ENCODE measurements at regions not wholly inside any gene's neighbourhood (a gene's known extent, or its start where the extent isn't known, plus 50 kb on each side); places are given as distances from the start of the nearest gene placed in this dataset.

DNA sequence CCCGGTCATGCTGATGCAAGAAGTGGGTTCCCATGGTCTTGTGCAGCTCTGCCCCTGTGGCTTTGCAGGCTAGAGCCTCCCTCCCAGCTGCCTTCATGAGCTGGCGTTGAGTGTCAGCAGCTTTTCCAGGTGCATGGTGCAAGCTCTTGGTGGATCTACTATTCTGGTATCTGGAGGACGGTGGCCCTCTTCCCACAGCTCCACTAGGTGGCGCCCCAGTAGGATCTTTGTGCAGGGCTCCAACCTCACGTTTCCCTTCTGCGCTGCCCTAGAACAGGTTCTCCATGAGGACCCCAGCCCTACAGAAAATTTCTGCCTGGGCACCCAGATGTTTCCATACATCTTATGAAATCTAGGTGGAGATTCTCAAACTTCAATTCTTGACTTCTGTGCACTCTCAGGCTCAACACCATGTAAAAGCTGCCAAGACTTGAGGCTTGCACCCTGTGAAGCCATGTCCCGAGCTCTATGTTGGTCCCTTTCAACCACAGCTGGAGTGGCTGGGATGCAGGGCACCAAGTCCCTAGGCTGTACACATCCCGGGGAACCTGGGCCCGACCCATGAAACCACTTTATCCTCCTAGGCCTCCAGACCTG is 238.4 kb upstream of the MDFIC2 start:
- TF ChIP-seq, protein P1, sequence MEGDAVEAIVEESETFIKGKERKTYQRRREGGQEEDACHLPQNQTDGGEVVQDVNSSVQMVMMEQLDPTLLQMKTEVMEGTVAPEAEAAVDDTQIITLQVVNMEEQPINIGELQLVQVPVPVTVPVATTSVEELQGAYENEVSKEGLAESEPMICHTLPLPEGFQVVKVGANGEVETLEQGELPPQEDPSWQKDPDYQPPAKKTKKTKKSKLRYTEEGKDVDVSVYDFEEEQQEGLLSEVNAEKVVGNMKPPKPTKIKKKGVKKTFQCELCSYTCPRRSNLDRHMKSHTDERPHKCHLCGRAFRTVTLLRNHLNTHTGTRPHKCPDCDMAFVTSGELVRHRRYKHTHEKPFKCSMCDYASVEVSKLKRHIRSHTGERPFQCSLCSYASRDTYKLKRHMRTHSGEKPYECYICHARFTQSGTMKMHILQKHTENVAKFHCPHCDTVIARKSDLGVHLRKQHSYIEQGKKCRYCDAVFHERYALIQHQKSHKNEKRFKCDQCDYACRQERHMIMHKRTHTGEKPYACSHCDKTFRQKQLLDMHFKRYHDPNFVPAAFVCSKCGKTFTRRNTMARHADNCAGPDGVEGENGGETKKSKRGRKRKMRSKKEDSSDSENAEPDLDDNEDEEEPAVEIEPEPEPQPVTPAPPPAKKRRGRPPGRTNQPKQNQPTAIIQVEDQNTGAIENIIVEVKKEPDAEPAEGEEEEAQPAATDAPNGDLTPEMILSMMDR (IDR thresholded peaks at IDR 0.05; ENCODE audit: insufficient read depth, low read length, poor library complexity, severe bottlenecking): peak; percentile 72
- DNase-seq (ENCODE audit: low read depth): no peak

DNA sequence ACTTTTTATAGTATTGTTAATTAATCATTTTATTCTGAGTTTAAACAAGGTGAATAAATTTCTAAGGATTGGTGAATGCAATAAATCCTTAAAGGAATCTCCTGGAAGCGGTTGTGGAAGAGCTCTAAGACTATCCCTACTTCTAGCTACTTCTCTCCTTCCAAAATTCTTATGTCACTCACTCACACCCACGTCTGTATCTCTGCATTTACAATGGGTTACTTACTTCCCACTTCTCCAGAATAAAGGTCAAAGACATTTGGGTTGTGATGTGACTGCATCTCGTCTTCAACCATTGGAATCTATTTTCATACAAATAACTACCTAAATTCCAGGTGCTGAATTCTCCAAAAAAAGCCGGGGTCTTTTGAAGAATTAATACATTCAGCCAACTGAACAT is 234.2 kb upstream of the MDFIC2 start:
- TF ChIP-seq, protein P1 (IDR thresholded peaks at IDR 0.05; ENCODE audit: insufficient read depth, low read length, poor library complexity, severe bottlenecking): no peak
- no peak for DNase-seq (ENCODE audit: low read depth)
- Histone ChIP-seq H3K4me3 (ENCODE audit: low read depth, low read length) (no peak overlapping the region), H3K36me3 (ENCODE audit: control insufficient read depth, insufficient read depth, low read length) (no peaks in the 10 kb centered on the region), H3K27me3 (ENCODE audit: control insufficient read depth, insufficient read depth, low read length) (no peaks in the 10 kb centered on the region)

More for the DNA sequence above, 238.4 kb upstream of the MDFIC2 start:
- Histone ChIP-seq H3K36me3 (ENCODE audit: control insufficient read depth, insufficient read depth, low read length) (no peaks in the 10 kb centered on the region), H3K4me3 (ENCODE audit: low read depth, low read length) (no peak overlapping the region), H3K27me3 (ENCODE audit: control insufficient read depth, insufficient read depth, low read length) (no peaks in the 10 kb centered on the region)

DNA sequence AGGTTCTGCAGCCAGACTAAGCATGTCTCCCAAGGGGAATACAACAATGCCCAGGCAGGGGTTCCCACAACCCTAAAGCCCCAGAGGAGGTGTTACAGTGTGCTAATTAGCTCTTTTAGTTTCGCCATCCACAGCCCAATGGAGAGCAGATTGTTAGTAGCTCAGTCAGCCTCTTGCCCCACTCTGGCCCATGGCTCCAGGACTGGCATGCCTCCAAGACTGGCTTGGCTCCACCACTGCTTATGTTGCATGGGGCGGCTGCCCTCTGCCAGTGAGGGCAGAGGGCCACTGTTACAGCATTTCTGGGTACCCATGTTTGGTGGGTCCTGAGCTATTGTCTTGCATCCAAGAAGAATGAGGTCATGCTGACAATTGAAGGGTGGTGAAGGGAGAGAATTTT is 231.1 kb upstream of the MDFIC2 start:
- H3K4me3 ChIP-seq (ENCODE audit: low read depth, low read length): no peak overlapping the region
- DNase-seq (ENCODE audit: low read depth): no peak
- TF ChIP-seq, protein P1 (IDR thresholded peaks at IDR 0.05; ENCODE audit: insufficient read depth, low read length, poor library complexity, severe bottlenecking): no peak
- H3K27me3 ChIP-seq (ENCODE audit: control insufficient read depth, insufficient read depth, low read length): no peaks in the 10 kb centered on the region
- no peaks in the 10 kb centered on the region for H3K36me3 ChIP-seq (ENCODE audit: control insufficient read depth, insufficient read depth, low read length)

DNA sequence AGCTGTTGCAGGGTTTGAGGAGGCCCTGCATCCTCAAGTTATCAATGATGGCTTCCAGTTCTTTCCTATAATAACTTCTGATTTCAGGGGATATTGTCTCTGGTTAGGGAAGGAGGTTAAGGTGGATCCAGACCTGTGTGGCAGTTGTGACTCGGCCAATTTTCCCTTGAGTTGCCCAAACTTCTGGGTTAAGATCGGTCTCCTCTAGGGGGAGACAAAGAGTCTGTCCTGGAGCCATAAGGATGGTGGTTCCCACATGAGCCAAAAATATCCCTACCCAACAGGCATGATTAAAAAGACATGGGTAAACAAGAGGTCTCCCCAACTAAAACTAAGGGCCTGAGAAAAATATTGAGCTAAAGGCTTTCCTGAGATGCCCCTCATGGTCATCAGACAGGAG is 227.5 kb upstream of the MDFIC2 start:
- TF ChIP-seq, protein P1 (IDR thresholded peaks at IDR 0.05; ENCODE audit: insufficient read depth, low read length, poor library complexity, severe bottlenecking): no peak
- no peak for DNase-seq (ENCODE audit: low read depth)
- no peaks in the 10 kb centered on the region for H3K36me3 ChIP-seq (ENCODE audit: control insufficient read depth, insufficient read depth, low read length)
- no peak overlapping the region for H3K4me3 ChIP-seq (ENCODE audit: low read depth, low read length)
- no peaks in the 10 kb centered on the region for H3K27me3 ChIP-seq (ENCODE audit: control insufficient read depth, insufficient read depth, low read length)

DNA sequence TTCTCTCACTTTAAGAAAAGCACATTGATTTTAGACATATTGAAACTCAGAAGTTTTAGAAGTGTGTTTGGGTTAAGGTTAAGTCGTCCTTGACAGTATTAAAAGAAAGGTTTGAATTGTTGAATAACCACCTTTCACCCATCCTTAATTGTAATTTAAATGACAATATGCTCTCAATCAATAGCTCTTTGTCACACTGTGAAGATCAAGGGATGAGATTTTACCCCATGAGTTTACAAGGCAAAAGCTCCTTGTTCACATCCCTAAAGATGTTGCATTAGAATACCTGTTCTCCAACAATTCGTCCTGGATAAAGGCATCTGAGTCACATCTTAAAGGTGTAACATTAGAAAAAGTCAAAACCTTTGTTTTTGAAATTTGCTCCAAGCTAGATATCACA is 220.4 kb upstream of the MDFIC2 start:
- DNase-seq (ENCODE audit: low read depth): no peak
- Histone ChIP-seq H3K27me3 (ENCODE audit: control insufficient read depth, insufficient read depth, low read length) (no peaks in the 10 kb centered on the region), H3K36me3 (ENCODE audit: control insufficient read depth, insufficient read depth, low read length) (no peaks in the 10 kb centered on the region), H3K4me3 (ENCODE audit: low read depth, low read length) (no peak overlapping the region)
- TF ChIP-seq, protein P1 (IDR thresholded peaks at IDR 0.05; ENCODE audit: insufficient read depth, low read length, poor library complexity, severe bottlenecking): no peak

DNA sequence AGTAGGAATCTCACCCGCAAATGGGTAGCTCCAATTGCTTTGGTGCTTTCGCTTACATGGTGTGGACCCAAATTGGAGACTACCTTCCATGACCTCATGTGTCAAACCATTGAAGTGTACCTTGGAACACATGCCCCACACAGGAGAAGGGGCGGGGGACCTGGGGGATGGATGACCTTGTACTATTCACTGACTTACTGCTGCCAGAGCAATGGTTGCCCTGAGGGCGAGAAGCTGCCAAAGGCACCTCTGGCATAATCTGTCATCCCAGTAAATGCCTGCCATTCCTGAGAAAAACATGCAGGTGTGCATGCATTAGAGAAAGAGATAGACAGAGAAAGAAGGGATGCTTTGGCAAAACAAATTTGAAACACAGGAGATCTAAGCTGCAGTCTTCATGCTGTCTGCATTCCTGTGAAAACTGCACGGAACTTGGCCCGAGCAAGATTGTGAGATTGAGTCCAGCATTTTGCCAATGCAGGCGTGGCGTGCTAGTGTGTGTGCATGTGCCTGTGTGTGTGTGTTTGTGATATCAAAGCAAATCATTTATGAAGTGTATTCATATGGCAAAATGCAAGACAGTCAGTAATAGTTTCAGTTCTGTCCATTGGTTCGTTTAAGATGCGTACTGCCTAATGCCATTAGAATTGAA is 219.5 kb upstream of the MDFIC2 start:
- TF ChIP-seq, protein P1 (IDR thresholded peaks at IDR 0.05; ENCODE audit: insufficient read depth, low read length, poor library complexity, severe bottlenecking): no peak
- no peaks in the 10 kb centered on the region for H3K27me3 ChIP-seq (ENCODE audit: control insufficient read depth, insufficient read depth, low read length)
- H3K4me3 ChIP-seq (ENCODE audit: low read depth, low read length): no peak overlapping the region
- no peak for DNase-seq (ENCODE audit: low read depth)
- no peaks in the 10 kb centered on the region for H3K36me3 ChIP-seq (ENCODE audit: control insufficient read depth, insufficient read depth, low read length)
